ENCODE measurements at regions not wholly inside any gene's neighbourhood (a gene's known extent, or its start where the extent isn't known, plus 50 kb on each side); places are given as distances from the start of the nearest gene placed in this dataset.

- TF ChIP-seq CREB1 (IDR thresholded peaks at IDR 0.05) (no peak), CREB1 (CRISPR knock-in tag; IDR thresholded peaks at IDR 0.05) (peak; percentile 34; the same call in 1 of the 2 replicates), ZNF138 (CRISPR knock-in tag; IDR thresholded peaks at IDR 0.05; ENCODE audit: low read depth) (no peak), ZNF546 (CRISPR knock-in tag; conservative IDR thresholded peaks at IDR 0.05) (no peak), ZBTB1 (CRISPR knock-in tag; IDR thresholded peaks at IDR 0.05; ENCODE audit: borderline replicate concordance) (no peak), ZNF724P (CRISPR knock-in tag; IDR thresholded peaks at IDR 0.05; ENCODE audit: borderline replicate concordance) (no peak), AGO1 (IDR thresholded peaks at IDR 0.05; ENCODE audit: low read depth, low read length, poor library complexity, severe bottlenecking) (no peak), SOX6 (IDR thresholded peaks at IDR 0.05) (no peak), SOX6 (CRISPR knock-in tag; IDR thresholded peaks at IDR 0.05) (no peak), MYNN (CRISPR knock-in tag; IDR thresholded peaks at IDR 0.05; ENCODE audit: low read depth) (no peak), TSC22D2 (CRISPR knock-in tag; IDR thresholded peaks at IDR 0.05; ENCODE audit: borderline replicate concordance) (no peak), SAP130 (CRISPR knock-in tag; IDR thresholded peaks at IDR 0.05; ENCODE audit: low read depth) (peak; percentile 54; the same call in 1 of the 2 replicates), KDM4B (CRISPR knock-in tag; IDR thresholded peaks at IDR 0.05) (no peak), SIX1 (CRISPR knock-in tag; IDR thresholded peaks at IDR 0.05; ENCODE audit: borderline replicate concordance) (no peak), ZMYM4 (CRISPR knock-in tag; IDR thresholded peaks at IDR 0.05) (no peak), YEATS2 (CRISPR knock-in tag; IDR thresholded peaks at IDR 0.05; ENCODE audit: borderline replicate concordance) (no peak), HES4 (CRISPR knock-in tag; IDR thresholded peaks at IDR 0.05; ENCODE audit: borderline replicate concordance) (no peak)
- TF ChIP-seq, protein P1, sequence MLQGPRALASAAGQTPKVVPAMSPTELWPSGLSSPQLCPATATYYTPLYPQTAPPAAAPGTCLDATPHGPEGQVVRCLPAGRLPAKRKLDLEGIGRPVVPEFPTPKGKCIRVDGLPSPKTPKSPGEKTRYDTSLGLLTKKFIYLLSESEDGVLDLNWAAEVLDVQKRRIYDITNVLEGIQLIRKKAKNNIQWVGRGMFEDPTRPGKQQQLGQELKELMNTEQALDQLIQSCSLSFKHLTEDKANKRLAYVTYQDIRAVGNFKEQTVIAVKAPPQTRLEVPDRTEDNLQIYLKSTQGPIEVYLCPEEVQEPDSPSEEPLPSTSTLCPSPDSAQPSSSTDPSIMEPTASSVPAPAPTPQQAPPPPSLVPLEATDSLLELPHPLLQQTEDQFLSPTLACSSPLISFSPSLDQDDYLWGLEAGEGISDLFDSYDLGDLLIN (CRISPR knock-in tag; IDR thresholded peaks at IDR 0.05; ENCODE audit: borderline replicate concordance): no peak
Measured at GRCh38 chr12:24036438-24037216, 87.2 kb upstream of the SOX5 start (continued).

Data from HepG2 (cell line).